PC-9 (cell line): ENCODE measurements at regions not wholly inside any gene's neighbourhood (a gene's known extent, or its start where the extent isn't known, plus 50 kb on each side); places are given as distances from the start of the nearest gene placed in this dataset.

Experiments
- EZH2 ChIP-seq: fragments of 200-600 bp; sonication (generic); IDR thresholded peaks from 2 replicates; pipeline ENCODE4 v1.8.0; 2017; ENCODE audit warnings: antibody characterized with exemption, low read depth
- TF ChIP-seq, protein P1 (sequence below): fragments of 200-600 bp; sonication (generic); conservative IDR thresholded peaks from 2 replicates; pipeline ENCODE4 v1.6.1; 2017; ENCODE audit warnings: mixed run types, antibody characterized with exemption, mild to moderate bottlenecking, moderate library complexity

DNA sequence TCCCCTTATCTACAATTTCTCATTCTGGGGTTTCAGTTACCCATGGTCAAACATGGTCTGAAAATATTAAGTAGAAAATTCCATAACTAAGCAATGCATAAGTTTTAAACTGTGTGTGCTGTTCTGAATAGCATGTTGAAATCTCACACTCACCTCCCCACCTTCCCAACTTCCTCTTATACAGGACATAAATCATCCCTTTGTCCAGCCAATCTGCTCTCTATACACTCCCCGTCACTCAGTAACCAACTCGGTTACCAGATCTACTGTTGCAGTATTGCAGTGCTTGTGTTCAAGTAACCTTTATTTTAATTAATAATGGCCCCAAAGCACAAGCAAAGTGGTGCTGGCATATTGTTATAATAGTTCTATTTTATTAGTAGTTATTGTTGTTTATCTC lies 420.5 kb downstream of the GXYLT1 start:
- TF ChIP-seq, protein P1, sequence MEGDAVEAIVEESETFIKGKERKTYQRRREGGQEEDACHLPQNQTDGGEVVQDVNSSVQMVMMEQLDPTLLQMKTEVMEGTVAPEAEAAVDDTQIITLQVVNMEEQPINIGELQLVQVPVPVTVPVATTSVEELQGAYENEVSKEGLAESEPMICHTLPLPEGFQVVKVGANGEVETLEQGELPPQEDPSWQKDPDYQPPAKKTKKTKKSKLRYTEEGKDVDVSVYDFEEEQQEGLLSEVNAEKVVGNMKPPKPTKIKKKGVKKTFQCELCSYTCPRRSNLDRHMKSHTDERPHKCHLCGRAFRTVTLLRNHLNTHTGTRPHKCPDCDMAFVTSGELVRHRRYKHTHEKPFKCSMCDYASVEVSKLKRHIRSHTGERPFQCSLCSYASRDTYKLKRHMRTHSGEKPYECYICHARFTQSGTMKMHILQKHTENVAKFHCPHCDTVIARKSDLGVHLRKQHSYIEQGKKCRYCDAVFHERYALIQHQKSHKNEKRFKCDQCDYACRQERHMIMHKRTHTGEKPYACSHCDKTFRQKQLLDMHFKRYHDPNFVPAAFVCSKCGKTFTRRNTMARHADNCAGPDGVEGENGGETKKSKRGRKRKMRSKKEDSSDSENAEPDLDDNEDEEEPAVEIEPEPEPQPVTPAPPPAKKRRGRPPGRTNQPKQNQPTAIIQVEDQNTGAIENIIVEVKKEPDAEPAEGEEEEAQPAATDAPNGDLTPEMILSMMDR, result no peak
- no peak for TF ChIP-seq EZH2
